Liver (tissue), 3 donors: ENCODE measurements at regions not wholly inside any gene's neighbourhood (a gene's known extent, or its start where the extent isn't known, plus 50 kb on each side); places are given as distances from the start of the nearest gene placed in this dataset.

Source experiments
- GABPA ChIP-seq, 2 donors: IDR thresholded peaks in 1 of 2; conservative IDR thresholded peaks in 1 of 2; 2 replicates each; pipeline ENCODE4 v1.6.1; 2016; ENCODE audit warnings: antibody characterized with exemption in 2 of 2, mild to moderate bottlenecking in 1 of 2, moderate library complexity in 1 of 2
- NR2F2 ChIP-seq: IDR thresholded peaks from 2 replicates; pipeline ENCODE4 v1.6.1; 2016; ENCODE audit warnings: antibody characterized with exemption
- RAD21 ChIP-seq, 2 donors: IDR thresholded peaks; 2 replicates each; pipeline ENCODE4 v1.6.1; 2016; ENCODE audit warnings: antibody characterized with exemption in 2 of 2, mild to moderate bottlenecking in 2 of 2
- YY1 ChIP-seq: IDR thresholded peaks from 2 replicates; pipeline ENCODE4 v1.6.1; 2016; ENCODE audit warnings: antibody characterized with exemption, mild to moderate bottlenecking
- TF ChIP-seq, protein P1 (sequence below): fragments of 150-350 bp; IDR thresholded peaks from 2 replicates; pipeline ENCODE4 v1.5.1; 2017; ENCODE audit warnings: improper control_type of control experiment, low read depth, low read length; ENCODE audit not compliant: missing input control
- TF ChIP-seq, protein P2 (sequence below): IDR thresholded peaks from 2 replicates; pipeline ENCODE4 v1.6.1; 2016; ENCODE audit warnings: antibody characterized with exemption
- TF ChIP-seq, protein P3 (sequence below): IDR thresholded peaks from 2 replicates; pipeline ENCODE4 v1.6.1; 2016; ENCODE audit warnings: antibody characterized with exemption, mild to moderate bottlenecking
- donor health status: healthy.
- donor health status: healthy.

GRCh38 chr2:20141806-20142205, 83.1 kb downstream of the SDC1 start:
- TF ChIP-seq YY1 (no peak), NR2F2 (no peak), RAD21 (IDR thresholded peaks at IDR 0.05) (no peak), GABPA (IDR thresholded peaks at IDR 0.05 in 1 of 2, conservative IDR thresholded peaks at IDR 0.05 in 1 of 2) (no peak)
- TF ChIP-seq, protein P1, sequence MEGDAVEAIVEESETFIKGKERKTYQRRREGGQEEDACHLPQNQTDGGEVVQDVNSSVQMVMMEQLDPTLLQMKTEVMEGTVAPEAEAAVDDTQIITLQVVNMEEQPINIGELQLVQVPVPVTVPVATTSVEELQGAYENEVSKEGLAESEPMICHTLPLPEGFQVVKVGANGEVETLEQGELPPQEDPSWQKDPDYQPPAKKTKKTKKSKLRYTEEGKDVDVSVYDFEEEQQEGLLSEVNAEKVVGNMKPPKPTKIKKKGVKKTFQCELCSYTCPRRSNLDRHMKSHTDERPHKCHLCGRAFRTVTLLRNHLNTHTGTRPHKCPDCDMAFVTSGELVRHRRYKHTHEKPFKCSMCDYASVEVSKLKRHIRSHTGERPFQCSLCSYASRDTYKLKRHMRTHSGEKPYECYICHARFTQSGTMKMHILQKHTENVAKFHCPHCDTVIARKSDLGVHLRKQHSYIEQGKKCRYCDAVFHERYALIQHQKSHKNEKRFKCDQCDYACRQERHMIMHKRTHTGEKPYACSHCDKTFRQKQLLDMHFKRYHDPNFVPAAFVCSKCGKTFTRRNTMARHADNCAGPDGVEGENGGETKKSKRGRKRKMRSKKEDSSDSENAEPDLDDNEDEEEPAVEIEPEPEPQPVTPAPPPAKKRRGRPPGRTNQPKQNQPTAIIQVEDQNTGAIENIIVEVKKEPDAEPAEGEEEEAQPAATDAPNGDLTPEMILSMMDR, result no peak
- TF ChIP-seq, protein P2, sequence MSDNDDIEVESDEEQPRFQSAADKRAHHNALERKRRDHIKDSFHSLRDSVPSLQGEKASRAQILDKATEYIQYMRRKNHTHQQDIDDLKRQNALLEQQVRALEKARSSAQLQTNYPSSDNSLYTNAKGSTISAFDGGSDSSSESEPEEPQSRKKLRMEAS, result no peak
- TF ChIP-seq, protein P3, sequence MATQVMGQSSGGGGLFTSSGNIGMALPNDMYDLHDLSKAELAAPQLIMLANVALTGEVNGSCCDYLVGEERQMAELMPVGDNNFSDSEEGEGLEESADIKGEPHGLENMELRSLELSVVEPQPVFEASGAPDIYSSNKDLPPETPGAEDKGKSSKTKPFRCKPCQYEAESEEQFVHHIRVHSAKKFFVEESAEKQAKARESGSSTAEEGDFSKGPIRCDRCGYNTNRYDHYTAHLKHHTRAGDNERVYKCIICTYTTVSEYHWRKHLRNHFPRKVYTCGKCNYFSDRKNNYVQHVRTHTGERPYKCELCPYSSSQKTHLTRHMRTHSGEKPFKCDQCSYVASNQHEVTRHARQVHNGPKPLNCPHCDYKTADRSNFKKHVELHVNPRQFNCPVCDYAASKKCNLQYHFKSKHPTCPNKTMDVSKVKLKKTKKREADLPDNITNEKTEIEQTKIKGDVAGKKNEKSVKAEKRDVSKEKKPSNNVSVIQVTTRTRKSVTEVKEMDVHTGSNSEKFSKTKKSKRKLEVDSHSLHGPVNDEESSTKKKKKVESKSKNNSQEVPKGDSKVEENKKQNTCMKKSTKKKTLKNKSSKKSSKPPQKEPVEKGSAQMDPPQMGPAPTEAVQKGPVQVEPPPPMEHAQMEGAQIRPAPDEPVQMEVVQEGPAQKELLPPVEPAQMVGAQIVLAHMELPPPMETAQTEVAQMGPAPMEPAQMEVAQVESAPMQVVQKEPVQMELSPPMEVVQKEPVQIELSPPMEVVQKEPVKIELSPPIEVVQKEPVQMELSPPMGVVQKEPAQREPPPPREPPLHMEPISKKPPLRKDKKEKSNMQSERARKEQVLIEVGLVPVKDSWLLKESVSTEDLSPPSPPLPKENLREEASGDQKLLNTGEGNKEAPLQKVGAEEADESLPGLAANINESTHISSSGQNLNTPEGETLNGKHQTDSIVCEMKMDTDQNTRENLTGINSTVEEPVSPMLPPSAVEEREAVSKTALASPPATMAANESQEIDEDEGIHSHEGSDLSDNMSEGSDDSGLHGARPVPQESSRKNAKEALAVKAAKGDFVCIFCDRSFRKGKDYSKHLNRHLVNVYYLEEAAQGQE, result no peak
